ENCODE measurements at regions not wholly inside any gene's neighbourhood (a gene's known extent, or its start where the extent isn't known, plus 50 kb on each side); places are given as distances from the start of the nearest gene placed in this dataset.

GRCh38 chr7:112554591-112554990 is 73.8 kb downstream of the LSMEM1 start:
- TF ChIP-seq RAD21 (IDR thresholded peaks at IDR 0.05; ENCODE audit: low read depth) (no peak), NFIC (IDR thresholded peaks at IDR 0.05) (no peak), USF1 (IDR thresholded peaks at IDR 0.05) (no peak), CEBPB (IDR thresholded peaks at IDR 0.05) (no peak), TAF1 (IDR thresholded peaks at IDR 0.05; ENCODE audit: low read depth) (no peak), TCF12 (IDR thresholded peaks at IDR 0.05; ENCODE audit: low read depth) (no peak), FOXM1 (IDR thresholded peaks at IDR 0.05; ENCODE audit: borderline replicate concordance, low read depth) (no peak), EP300 (IDR thresholded peaks at IDR 0.05; ENCODE audit: borderline replicate concordance) (no peak), MAX (IDR thresholded peaks at IDR 0.05) (no peak)

Data from Ishikawa (cell line).